Suprapubic skin (tissue), 4 donors: ENCODE measurements at regions not wholly inside any gene's neighbourhood (a gene's known extent, or its start where the extent isn't known, plus 50 kb on each side); places are given as distances from the start of the nearest gene placed in this dataset.

Source experiments
- DNase-seq, 2 donors: peaks; one replicate each; pipeline ENCODE4 v3.0.0-alpha.2; 2019; ENCODE audit warnings: low spot score in 2 of 2
- H3K27ac ChIP-seq: fragments of 200-600 bp; sonication (generic); one replicate; pipeline ENCODE4 v1.5.1; 2019
- H3K27me3 ChIP-seq: fragments of 200-600 bp; sonication (generic); one replicate; pipeline ENCODE4 v1.5.1; 2019
- H3K36me3 ChIP-seq: fragments of 200-600 bp; sonication (generic); one replicate; pipeline ENCODE4 v1.5.1; 2019
- H3K4me1 ChIP-seq: fragments of 200-600 bp; sonication (generic); one replicate; pipeline ENCODE4 v1.5.1; 2019
- H3K4me3 ChIP-seq: fragments of 200-600 bp; sonication (generic); one replicate; pipeline ENCODE4 v1.5.1; 2019; ENCODE audit warnings: mild to moderate bottlenecking
- H3K9me3 ChIP-seq: fragments of 200-600 bp; sonication (generic); one replicate; pipeline ENCODE4 v1.5.1; 2019
- CTCF ChIP-seq, 2 donors: fragments of 200-600 bp in 1 of 2; fragments of 450-650 bp in 1 of 2; sonication (generic) in 1 of 2; IDR thresholded peaks; one replicate each; pipeline ENCODE4 v1.5.1; 2016 to 2019; ENCODE audit warnings: antibody characterized with exemption in 2 of 2, mild to moderate bottlenecking in 1 of 2, moderate library complexity in 1 of 2
- EP300 ChIP-seq: sonication (generic); formaldehyde crosslinking; IDR thresholded peaks from one replicate; pipeline ENCODE4 v1.6.1; 2017; ENCODE audit warnings: antibody characterized with exemption
- POLR2A ChIP-seq, 2 donors: fragments of 450-650 bp; IDR thresholded peaks; one replicate each; pipeline ENCODE4 v1.6.1; 2017; ENCODE audit warnings: antibody characterized with exemption in 2 of 2, mild to moderate bottlenecking in 2 of 2, moderate library complexity in 2 of 2
- POLR2AphosphoS5 ChIP-seq, 3 donors: sonication (generic); formaldehyde crosslinking; IDR thresholded peaks; one replicate each; pipeline ENCODE4 v1.6.1; 2017; ENCODE audit warnings: antibody characterized with exemption in 3 of 3
- WGBS: methylation state at CpG from one replicate; pipeline ENCODE4 v1.1.5; 2018; 5-methylcytosine and 5-hydroxymethylcytosine counted together

- H3K27ac ChIP-seq: no peak overlapping the region
- H3K36me3 ChIP-seq: no peaks in the 10 kb centered on the region
- peaks cover 3% of the 10 kb centered on the region for H3K9me3 ChIP-seq
- DNase-seq: no peak
- no peak overlapping the region for H3K4me3 ChIP-seq
- no peaks in the 10 kb centered on the region for H3K27me3 ChIP-seq
- TF ChIP-seq EP300: no peak
- TF ChIP-seq CTCF (IDR thresholded peaks at IDR 0.05): no peak
- no peak for TF ChIP-seq POLR2AphosphoS5 (IDR thresholded peaks at IDR 0.05)
- TF ChIP-seq POLR2A (IDR thresholded peaks at IDR 0.05): no peak
- H3K4me1 ChIP-seq: no peaks in the 10 kb centered on the region
- 44% methylated on average over 4 of the region's 4 CpGs for WGBS
Observed at GRCh38 chr14:49438256-49438770, 147.9 kb downstream of the RPS29 start.

DNA sequence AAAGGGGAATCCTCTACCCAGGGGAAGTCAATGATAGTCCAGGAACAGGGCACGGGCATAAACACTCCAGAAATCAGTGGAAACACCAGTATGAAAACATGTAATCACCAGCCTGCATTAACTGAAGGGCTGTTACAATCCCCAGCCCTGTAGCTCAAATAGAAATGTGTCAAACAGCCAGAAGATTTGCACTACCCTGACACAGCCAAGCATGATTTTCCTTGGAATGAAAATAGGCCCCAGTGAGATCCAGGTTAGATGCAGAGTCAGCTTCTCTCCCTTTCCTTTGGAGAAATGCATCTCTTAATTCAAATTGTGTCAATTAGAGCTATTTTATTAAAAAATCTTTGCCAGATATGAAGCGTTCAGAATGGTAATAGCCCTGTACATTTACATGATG lies 158.1 kb downstream of the RPS29 start:
- no peak overlapping the region for H3K4me3 ChIP-seq
- H3K36me3 ChIP-seq: no peaks in the 10 kb centered on the region
- H3K4me1 ChIP-seq: no peaks in the 10 kb centered on the region
- 75% methylated on average over 2 of the region's 2 CpGs for WGBS
- no peak overlapping the region for H3K27ac ChIP-seq
- no peak for DNase-seq
- no peaks in the 10 kb centered on the region for H3K27me3 ChIP-seq
- peaks cover 13% of the 10 kb centered on the region for H3K9me3 ChIP-seq
- TF ChIP-seq POLR2AphosphoS5 (IDR thresholded peaks at IDR 0.05) (no peak), CTCF (IDR thresholded peaks at IDR 0.05) (no peak)

DNA sequence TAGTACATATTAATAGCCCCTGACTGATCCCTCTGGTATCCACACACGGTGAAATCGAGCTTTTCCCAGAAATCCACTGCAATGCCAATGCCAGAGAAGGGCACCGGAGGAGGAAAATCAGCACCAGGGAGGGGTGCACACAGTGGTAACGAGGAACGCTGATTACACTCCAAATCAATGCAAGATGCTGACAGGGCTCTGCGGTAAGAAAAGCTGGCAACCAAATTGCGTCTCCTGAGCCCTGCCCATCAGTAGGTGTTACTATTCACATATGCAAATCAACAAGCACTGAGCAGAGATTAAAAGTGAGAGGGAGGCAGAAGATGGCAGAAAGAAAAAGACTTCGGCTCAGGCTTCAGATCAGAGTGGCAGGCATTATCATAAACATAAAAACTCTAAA lies 159.1 kb downstream of the RPS29 start:
- no peak for DNase-seq
- H3K36me3 ChIP-seq: no peaks in the 10 kb centered on the region
- TF ChIP-seq EP300 (no peak), POLR2A (IDR thresholded peaks at IDR 0.05) (no peak), CTCF (IDR thresholded peaks at IDR 0.05) (no peak), POLR2AphosphoS5 (IDR thresholded peaks at IDR 0.05) (no peak)
- H3K4me3 ChIP-seq: no peak overlapping the region
- peaks cover 7% of the 10 kb centered on the region for H3K9me3 ChIP-seq
- H3K27me3 ChIP-seq: no peaks in the 10 kb centered on the region
- no peak overlapping the region for H3K27ac ChIP-seq
- no peaks in the 10 kb centered on the region for H3K4me1 ChIP-seq
- WGBS: 33% methylated on average over 8 of the region's 8 CpGs

GRCh38 chr14:49425921-49426320 lies 160.3 kb downstream of the RPS29 start:
- no peaks in the 10 kb centered on the region for H3K36me3 ChIP-seq
- TF ChIP-seq EP300 (no peak), CTCF (IDR thresholded peaks at IDR 0.05) (no peak), POLR2A (IDR thresholded peaks at IDR 0.05) (no peak), POLR2AphosphoS5 (IDR thresholded peaks at IDR 0.05) (no peak)
- no peaks in the 10 kb centered on the region for H3K9me3 ChIP-seq
- no peaks in the 10 kb centered on the region for H3K4me1 ChIP-seq
- H3K4me3 ChIP-seq: no peak overlapping the region
- H3K27ac ChIP-seq: no peak overlapping the region
- 63% methylated on average over 1 of the region's 1 CpG for WGBS
- H3K27me3 ChIP-seq: no peaks in the 10 kb centered on the region
- DNase-seq: no peak

DNA sequence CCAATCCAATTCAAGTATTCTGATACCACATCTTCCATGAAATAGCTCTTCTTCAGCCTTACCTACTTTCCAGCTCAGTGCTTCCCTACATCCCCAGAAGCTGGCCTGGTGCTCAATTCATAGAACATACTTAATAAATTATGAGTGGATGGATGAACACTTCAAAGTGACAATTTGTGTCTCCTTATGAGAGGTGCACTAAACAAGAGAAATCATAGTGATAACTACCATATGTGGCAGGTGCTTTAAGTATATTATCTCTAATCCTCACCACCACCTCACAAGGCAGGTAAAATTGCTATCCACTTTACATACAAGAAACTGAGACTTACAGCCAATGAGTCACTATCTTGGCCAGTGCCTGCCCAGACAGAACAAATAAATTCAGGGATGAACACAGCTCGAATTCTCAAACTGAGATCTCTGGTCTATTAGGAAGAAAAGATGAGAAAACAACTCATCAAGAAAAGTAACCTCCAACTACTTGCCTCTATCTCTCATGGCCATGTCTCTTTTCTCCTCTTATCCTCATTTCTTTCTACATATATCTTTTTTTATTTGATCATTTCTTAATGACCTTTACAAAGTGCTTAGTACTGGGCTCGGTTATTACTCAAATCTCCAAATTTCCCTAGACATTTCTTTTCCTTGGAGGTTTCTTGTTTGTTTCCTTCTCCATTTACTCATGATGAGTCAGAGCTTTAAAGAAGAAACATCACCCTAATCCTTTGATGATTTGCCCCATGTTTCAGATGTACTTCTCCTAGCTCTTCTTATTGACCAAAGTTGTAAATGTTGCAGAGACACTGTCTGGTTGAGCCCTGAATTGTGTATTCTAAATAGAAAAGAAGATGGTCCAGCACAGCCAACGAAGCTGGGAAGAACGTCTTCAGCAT lies 161.5 kb downstream of the RPS29 start:
- Histone ChIP-seq H3K36me3 (no peaks in the 10 kb centered on the region), H3K27ac (no peak overlapping the region), H3K4me1 (no peaks in the 10 kb centered on the region), H3K9me3 (no peaks in the 10 kb centered on the region), H3K27me3 (no peaks in the 10 kb centered on the region), H3K4me3 (no peak overlapping the region)
- DNase-seq: no peak
- no peak for TF ChIP-seq POLR2A (IDR thresholded peaks at IDR 0.05)
- TF ChIP-seq CTCF (IDR thresholded peaks at IDR 0.05): no peak
- TF ChIP-seq EP300: no peak
- TF ChIP-seq POLR2AphosphoS5 (IDR thresholded peaks at IDR 0.05): no peak
- WGBS: 74% methylated on average over 4 of the region's 4 CpGs
